Colonic mucosa (tissue), 4 donors: ENCODE measurements at regions not wholly inside any gene's neighbourhood (a gene's known extent, or its start where the extent isn't known, plus 50 kb on each side); places are given as distances from the start of the nearest gene placed in this dataset.
"Not testable (repeated sequence)": the region's sequence is repeated elsewhere in the genome, so short reads cannot be mapped to it uniquely, and the experiment has no call there.

Source experiments
- DNase-seq: peaks from one replicate; pipeline ENCODE4 v3.0.0-alpha.2; 2020
- H3K27ac ChIP-seq: fragments of 200-600 bp; one replicate; pipeline ENCODE4 v1.8.0; 2021
- H3K27me3 ChIP-seq: fragments of 200-600 bp; one replicate; pipeline ENCODE4 v1.8.0; 2021
- H3K36me3 ChIP-seq: fragments of 200-600 bp; one replicate; pipeline ENCODE4 v1.8.0; 2021
- H3K4me1 ChIP-seq: fragments of 200-600 bp; one replicate; pipeline ENCODE4 v1.8.0; 2021; ENCODE audit warnings: mild to moderate bottlenecking
- H3K4me3 ChIP-seq: fragments of 200-600 bp; one replicate; pipeline ENCODE4 v1.8.0; 2021
- H3K9ac ChIP-seq, 2 donors: one replicate each; pipeline ENCODE4 v1.7.0; 2013; ENCODE audit warnings: control low read depth in 2 of 2, low read depth in 2 of 2, low read length in 2 of 2
- H3K9me3 ChIP-seq: fragments of 200-600 bp; one replicate; pipeline ENCODE4 v1.8.0; 2021
- CTCF ChIP-seq: fragments of 200-600 bp; IDR thresholded peaks from one replicate; pipeline ENCODE4 v1.8.0; 2022; ENCODE audit warnings: antibody characterized with exemption, mild to moderate bottlenecking
- intact Hi-C: fragments of 100-400 bp; cut with DNase I; formaldehyde crosslinking; loops from one replicate; pipeline ENCODE4 v1.14.1; 2022
- donor health status: healthy.
- donor health status: DM: no; HTN: no; CAD: no.
- donor health status: DM: no; HTN: no; CAD: no.

- peak; percentile 74 for DNase-seq
- intact Hi-C loops, result no loop called here
- H3K27me3 ChIP-seq, result no peaks in the 10 kb centered on the region
- H3K9me3 ChIP-seq, result no peaks in the 10 kb centered on the region
- no peak overlapping the region for H3K9ac ChIP-seq
- no peaks in the 10 kb centered on the region for H3K4me1 ChIP-seq
- H3K4me3 ChIP-seq, result no peak overlapping the region
- H3K36me3 ChIP-seq, result no peaks in the 10 kb centered on the region
- no peak overlapping the region for H3K27ac ChIP-seq
- TF ChIP-seq CTCF, result no peak
Observed at GRCh38 chr12:46585854-46586621, 213.5 kb upstream of the SLC38A2 start.

GRCh38 chr12:46584098-46584497, 211.5 kb upstream of the SLC38A2 start:
- DNase-seq, H3K4me3 ChIP-seq, H3K36me3 ChIP-seq, H3K27me3 ChIP-seq, H3K27ac ChIP-seq, intact Hi-C loops, H3K9ac ChIP-seq, H3K9me3 ChIP-seq, H3K4me1 ChIP-seq: not testable (repeated sequence)

GRCh38 chr12:46581990-46582389, 209.4 kb upstream of the SLC38A2 start:
- H3K9ac ChIP-seq, H3K27ac ChIP-seq, H3K4me3 ChIP-seq, H3K4me1 ChIP-seq, H3K9me3 ChIP-seq, intact Hi-C loops, H3K27me3 ChIP-seq, DNase-seq, H3K36me3 ChIP-seq: not testable (repeated sequence)

GRCh38 chr12:46580445-46580844, 207.9 kb upstream of the SLC38A2 start:
- intact Hi-C loops, result no loop called here
- H3K27me3 ChIP-seq, result no peaks in the 10 kb centered on the region

GRCh38 chr12:46579474-46579873, 206.9 kb upstream of the SLC38A2 start:
- intact Hi-C loops, result no loop called here
- no peak for DNase-seq
- Histone ChIP-seq H3K9me3 (no peaks in the 10 kb centered on the region), H3K36me3 (no peaks in the 10 kb centered on the region), H3K27me3 (no peaks in the 10 kb centered on the region), H3K4me3 (no peak overlapping the region), H3K4me1 (no peaks in the 10 kb centered on the region), H3K9ac (no peak overlapping the region), H3K27ac (no peak overlapping the region)
- no peak for TF ChIP-seq CTCF

More at GRCh38 chr12:46580445-46580844, 207.9 kb upstream of the SLC38A2 start:
- Histone ChIP-seq H3K9me3 (no peaks in the 10 kb centered on the region), H3K4me1 (no peaks in the 10 kb centered on the region), H3K4me3 (no peak overlapping the region), H3K27ac (no peak overlapping the region), H3K9ac (no peak overlapping the region), H3K36me3 (no peaks in the 10 kb centered on the region)
- no peak for DNase-seq
- TF ChIP-seq CTCF, result no peak

GRCh38 chr12:46578190-46578982, 205.8 kb upstream of the SLC38A2 start:
- no peaks in the 10 kb centered on the region for H3K4me1 ChIP-seq
- no peak overlapping the region for H3K4me3 ChIP-seq
- no peaks in the 10 kb centered on the region for H3K9me3 ChIP-seq
- no peaks in the 10 kb centered on the region for H3K27me3 ChIP-seq
- intact Hi-C loops, result no loop called here
- DNase-seq, result no peak
- no peak for TF ChIP-seq CTCF
- H3K27ac ChIP-seq, result no peak overlapping the region
- no peak overlapping the region for H3K9ac ChIP-seq
- no peaks in the 10 kb centered on the region for H3K36me3 ChIP-seq
